K562 (cell line): ENCODE measurements at regions not wholly inside any gene's neighbourhood (a gene's known extent, or its start where the extent isn't known, plus 50 kb on each side); places are given as distances from the start of the nearest gene placed in this dataset.

Source experiments
- ATAC-seq: fragments of 200-7000 bp; cut with Tn5 transposase; 3 replicates; pipeline ENCODE4 v1.9.1; 2020; ENCODE audit warnings: moderate library complexity
- BruUV-seq: library from RNA; stranded (reverse); fragments of 400-500 nt; replicated peaks from 2 replicates; lab custom pipeline; 2021; lab: Mats Ljungman, UMichigan
- CTCF ChIA-PET: fragments of 300-600 bp; formaldehyde crosslinking; extraction: SDS; loops from one replicate; lab custom pipeline; 2021; ENCODE audit warnings: low intra/inter-chr PET ratio; lab: Yijun Ruan, JAX
- POLR2A ChIA-PET: fragments of 300-600, 350-650 bp; sonication (Branson Sonifier 250); formaldehyde crosslinking; extraction: SDS; loops from one replicate; lab custom pipeline; 2021; ENCODE audit warnings: antibody characterized with exemption, inconsistent platforms; lab: Yijun Ruan, JAX
- DNase-seq, 4 experiments: peaks; one replicate each; pipeline versions ENCODE4 v3.0.0 to v3.0.0-alpha.2; 2011 to 2018; ENCODE audit warnings: low spot score in 3 of 4, mixed read lengths in 3 of 4; ENCODE audit errors: extremely low read depth in 1 of 4
- FAIRE-seq: peaks from 2 replicates; lab custom pipeline; 2011; peaks lifted over from hg19 to GRCh38; lab: Jason Lieb, UNC
- H2AFZ ChIP-seq: 2 replicates; pipeline ENCODE4 v1.6.0; 2011; ENCODE audit warnings: low read depth, low read length, control low read depth, inconsistent platforms
- H3K27ac ChIP-seq: fragments of 200-600 bp; 3 replicates; pipeline ENCODE4 v1.8.0; 2011; ENCODE audit warnings: low read depth, mild to moderate bottlenecking, control low read depth, inconsistent platforms, low read length, moderate library complexity, mixed read lengths; ENCODE audit errors: extremely low read depth
- H3K27me3 ChIP-seq, 2 experiments: fragments of 300-600 bp in 1 of 2; 2 replicates in 1 of 2; 3 replicates in 1 of 2; pipeline versions ENCODE4 v1.6.0 to v1.8.0; 2011; ENCODE audit warnings: inconsistent platforms in 2 of 2, low read length in 2 of 2, mild to moderate bottlenecking in 1 of 2, mixed read lengths in 1 of 2, moderate library complexity in 1 of 2; ENCODE audit not compliant: control insufficient read depth in 2 of 2, insufficient read depth in 2 of 2
- H3K36me3 ChIP-seq: fragments of 300-600 bp; 3 replicates; pipeline ENCODE4 v1.8.0; 2011; ENCODE audit warnings: mild to moderate bottlenecking, low read length, inconsistent platforms; ENCODE audit not compliant: control insufficient read depth, insufficient read depth
- H3K4me1 ChIP-seq, 2 experiments: fragments of 200-600 bp in 1 of 2; replicated peaks in 1 of 2; 2 replicates in 1 of 2; 3 replicates in 1 of 2; pipeline versions ENCODE4 v1.5.1 to v1.8.0; 2011; ENCODE audit warnings: inconsistent platforms in 2 of 2, low read length in 2 of 2, mild to moderate bottlenecking in 1 of 2, mixed read lengths in 1 of 2, moderate library complexity in 1 of 2; ENCODE audit not compliant: control insufficient read depth in 2 of 2, insufficient read depth in 2 of 2
- H3K4me2 ChIP-seq: 2 replicates; pipeline ENCODE4 v1.6.1; 2011; ENCODE audit warnings: low read length, control low read depth, inconsistent platforms, mixed read lengths; ENCODE audit not compliant: insufficient read depth
- H3K4me3 ChIP-seq: fragments of 200-600 bp; sonication (generic), shearing (Covaris generic); 2 replicates; pipeline ENCODE4 v1.5.1; 2016; ENCODE audit warnings: control low read depth, inconsistent platforms
- H3K79me2 ChIP-seq: fragments of 200-600 bp; 3 replicates; pipeline ENCODE4 v1.8.0; 2011; ENCODE audit warnings: low read length, inconsistent platforms; ENCODE audit not compliant: control insufficient read depth, insufficient read depth
- H3K9ac ChIP-seq, 2 experiments: 2 replicates each; pipeline versions ENCODE4 v1.6.0 to v1.6.1; 2011; ENCODE audit warnings: low read depth in 2 of 2, low read length in 2 of 2, control low read depth in 1 of 2, inconsistent platforms in 1 of 2, mild to moderate bottlenecking in 1 of 2, mixed read lengths in 1 of 2; ENCODE audit not compliant: insufficient read depth in 1 of 2
- H3K9me1 ChIP-seq: one replicate; pipeline ENCODE4 v1.6.0; 2011; ENCODE audit warnings: inconsistent platforms, mild to moderate bottlenecking, low read length, moderate library complexity; ENCODE audit not compliant: control insufficient read depth, insufficient read depth
- H3K9me3 ChIP-seq: replicated peaks from 2 replicates; pipeline ENCODE4 v1.5.1; 2011; ENCODE audit warnings: low read depth, low read length, inconsistent platforms; ENCODE audit not compliant: control insufficient read depth, insufficient read depth
- H4K20me1 ChIP-seq: replicated peaks from 2 replicates; pipeline ENCODE4 v1.6.1; 2011; ENCODE audit warnings: low read length, inconsistent platforms, mixed read lengths; ENCODE audit not compliant: control insufficient read depth, insufficient read depth
- BRCA1 ChIP-seq, 2 experiments: fragments of 450-650 bp in 1 of 2; sonication (generic) in 1 of 2; formaldehyde crosslinking in 1 of 2; IDR thresholded peaks; 2 replicates each; pipeline versions ENCODE4 v1.5.0 to v1.6.1; 2017 to 2020; ENCODE audit warnings: mild to moderate bottlenecking in 1 of 2, missing genetic modification reagents in 1 of 2
- CBX5 ChIP-seq: IDR thresholded peaks from 2 replicates; pipeline ENCODE4 v1.6.1; 2014; ENCODE audit warnings: low read depth, borderline replicate concordance
- CHD7 ChIP-seq: fragments of 200-600 bp; sonication (generic); IDR thresholded peaks from one replicate; pipeline ENCODE4 v1.6.1; 2012; ENCODE audit warnings: mild to moderate bottlenecking, low read depth, low read length, inconsistent platforms
- FOXK2 ChIP-seq, 2 experiments: fragments of 450-650 bp; IDR thresholded peaks in 1 of 2; conservative IDR thresholded peaks in 1 of 2; 2 replicates each; pipeline ENCODE4 v1.6.1; 2016; ENCODE audit warnings: low read depth in 2 of 2, mild to moderate bottlenecking in 1 of 2
- POLR2AphosphoS2 ChIP-seq: IDR thresholded peaks from 2 replicates; pipeline ENCODE4 v1.6.1; 2012; ENCODE audit warnings: low read length, improper control_type of control experiment
- RAD21 ChIP-seq, 2 experiments: fragments of 250-450 bp in 1 of 2; fragments of 450-650 bp in 1 of 2; sonication (Bioruptor Pico) in 1 of 2; formaldehyde crosslinking in 1 of 2; IDR thresholded peaks in 1 of 2; conservative IDR thresholded peaks in 1 of 2; 2 replicates each; pipeline versions ENCODE4 v1.4.0 to v1.8.0; 2020 to 2022; ENCODE audit warnings: mild to moderate bottlenecking in 2 of 2, moderate library complexity in 1 of 2
- SRSF1 ChIP-seq: fragments of 200-400 bp; formaldehyde crosslinking; IDR thresholded peaks from 2 replicates; pipeline ENCODE4 v1.6.1; 2017; ENCODE audit warnings: mild to moderate bottlenecking, low read depth, low read length, moderate library complexity
- ZNF212 ChIP-seq: fragments of 450-650 bp; formaldehyde crosslinking; IDR thresholded peaks from 2 replicates; pipeline ENCODE4 v1.4.0; 2020; ENCODE audit warnings: mild to moderate bottlenecking
- ZNF280A ChIP-seq: fragments of 450-650 bp; IDR thresholded peaks from 2 replicates; pipeline ENCODE4 v1.6.1; 2018; ENCODE audit warnings: mild to moderate bottlenecking, low read depth; ENCODE audit not compliant: partially characterized antibody
- ZNF644 ChIP-seq: fragments of 200-800 bp; sonication (Bioruptor generic); IDR thresholded peaks from 2 replicates; pipeline ENCODE4 v1.6.1; 2016; ENCODE audit warnings: low read depth, missing genetic modification characterization, missing compliant biosample characterization
- WGBS: fragments of 100-300 bp; shearing (Covaris generic); methylation state at CpG from one replicate; pipeline ENCODE4 v1.1.6; 2016; ENCODE audit warnings: low coverage, mixed read lengths; ENCODE audit not compliant: insufficient coverage; ENCODE audit errors: missing lambda C conversion rate; 5-methylcytosine and 5-hydroxymethylcytosine counted together
- in situ Hi-C: fragments of 300-500 bp; cut with MboI; formaldehyde crosslinking; loops from 4 replicates; pipeline ENCODE4 v1.15.0; 2018; ENCODE audit warnings: inconsistent platforms, mixed read lengths
- intact Hi-C: fragments of 100-400 bp; cut with micrococcal nuclease; formaldehyde crosslinking; loops from 2 replicates; pipeline ENCODE4 v1.14.2; 2022

DNA sequence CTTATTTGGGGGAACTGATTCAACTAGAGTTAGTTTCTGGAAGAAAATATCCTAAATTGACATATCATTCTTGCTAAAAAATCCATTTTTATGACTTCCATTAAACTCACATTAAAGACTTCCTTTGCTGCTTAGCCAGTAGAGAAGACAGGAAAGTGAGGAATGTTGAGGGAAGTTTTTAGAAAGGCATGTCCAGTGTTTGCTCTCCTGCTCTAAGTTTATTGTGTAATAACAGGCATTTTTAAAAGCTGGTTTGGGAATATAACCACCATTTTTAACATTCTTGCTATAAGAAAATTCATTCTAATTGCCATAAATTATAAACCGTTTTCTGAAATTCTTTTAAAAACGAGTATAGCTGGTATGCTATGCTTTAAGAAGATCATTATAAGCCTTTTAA, 428.0 kb downstream of the RAP2B start:
- POLR2A ChIA-PET, result no interaction called here
- no peaks in the 10 kb centered on the region for H3K79me2 ChIP-seq
- H3K27me3 ChIP-seq, result no peaks in the 10 kb centered on the region
- no peak for DNase-seq
- no peak overlapping the region for H3K9ac ChIP-seq
- FAIRE-seq, result no peak
- in situ Hi-C loops (loop anchor here (10.0 to 25.0 kb wide), 2 partner anchors 545 to 1078 kb away; no protein-coding TSS in a partner anchor), intact Hi-C loops (loop anchor here (10.0 kb wide), 1 partner anchor 145 kb away; no protein-coding TSS in a partner anchor)
- H3K27ac ChIP-seq, result no peak overlapping the region
- no peaks in the 10 kb centered on the region for H3K9me1 ChIP-seq
- H3K4me2 ChIP-seq, result no peak overlapping the region
- no peaks in the 10 kb centered on the region for H3K36me3 ChIP-seq
- CTCF ChIA-PET, result no interaction called here
- WGBS, result 0% methylated on average over 2 of the region's 2 CpGs
- no TSS peak for BruUV-seq
- no peaks in the 10 kb centered on the region for H3K9me3 ChIP-seq
- no peaks in the 10 kb centered on the region for H3K4me1 ChIP-seq
- ATAC-seq, result no peak
- no peak overlapping the region for H3K4me3 ChIP-seq
- no peaks in the 10 kb centered on the region for H4K20me1 ChIP-seq
- no peak overlapping the region for H2AFZ ChIP-seq
- TF ChIP-seq RAD21 (CRISPR knock-in tag; conservative IDR thresholded peaks at IDR 0.05 in 1 of 2, IDR thresholded peaks at IDR 0.05 in 1 of 2) (no peak), ZNF644 (no peak), ZNF280A (no peak), FOXK2 (conservative IDR thresholded peaks at IDR 0.05 in 1 of 2, IDR thresholded peaks at IDR 0.05 in 1 of 2; ENCODE audit: low read depth in 2 of 2) (no peak), CBX5 (no peak), SRSF1 (no peak), ZNF212 (CRISPR knock-in tag) (no peak), CHD7 (no peak), BRCA1 (IDR thresholded peaks at IDR 0.05) (no peak), BRCA1 (CRISPR knock-in tag; IDR thresholded peaks at IDR 0.05) (no peak), POLR2AphosphoS2 (no peak)
